K562 (cell line): ENCODE measurements at regions not wholly inside any gene's neighbourhood (a gene's known extent, or its start where the extent isn't known, plus 50 kb on each side); places are given as distances from the start of the nearest gene placed in this dataset.
A peak's percentile ranks its signal among the peaks of the same experiment; 100 is the strongest.

ENCODE experiments used
- BRF2 ChIP-seq: IDR thresholded peaks from 3 replicates; pipeline ENCODE4 v1.6.1; 2011; ENCODE audit warnings: borderline replicate concordance, mild to moderate bottlenecking; ENCODE audit not compliant: insufficient read length, insufficient read depth
- CUX1 ChIP-seq: fragments of 200-800 bp; sonication (Bioruptor generic); IDR thresholded peaks from 2 replicates; pipeline ENCODE4 v1.6.1; 2016; ENCODE audit warnings: missing genetic modification characterization, missing compliant biosample characterization
- E2F1 ChIP-seq: sonication (generic); formaldehyde crosslinking; IDR thresholded peaks from 2 replicates; pipeline ENCODE4 v1.8.1; 2023; ENCODE audit warnings: mild to moderate bottlenecking, missing genetic modification reagents, moderate library complexity
- FOSL1 ChIP-seq: fragments of 200-800 bp; sonication (Bioruptor generic); conservative IDR thresholded peaks from 2 replicates; pipeline ENCODE4 v1.6.1; 2016; ENCODE audit warnings: missing genetic modification characterization, missing compliant biosample characterization
- HNRNPLL ChIP-seq: fragments of 200-400 bp; formaldehyde crosslinking; IDR thresholded peaks from 2 replicates; pipeline ENCODE4 v1.6.1; 2017; ENCODE audit warnings: low read length, low read depth, mild to moderate bottlenecking; ENCODE audit not compliant: poor library complexity, severe bottlenecking
- JUN ChIP-seq, 2 experiments: sonication (generic) in 1 of 2; formaldehyde crosslinking in 1 of 2; IDR thresholded peaks; 2 replicates each; pipeline versions ENCODE4 v1.6.1 to v1.8.0; 2012 to 2022; ENCODE audit warnings: borderline replicate concordance in 2 of 2, mild to moderate bottlenecking in 2 of 2, improper control_type of control experiment in 1 of 2, low read depth in 1 of 2, low read length in 1 of 2, missing genetic modification reagents in 1 of 2
- MAFF ChIP-seq: IDR thresholded peaks from 2 replicates; pipeline ENCODE4 v1.6.1; 2012; ENCODE audit warnings: low read length, improper control_type of control experiment
- MCM5 ChIP-seq: fragments of 450-650 bp; IDR thresholded peaks from 2 replicates; pipeline ENCODE4 v1.6.1; 2016; ENCODE audit warnings: low read depth
- NFATC3 ChIP-seq: fragments of 450-650 bp; IDR thresholded peaks from 2 replicates; pipeline ENCODE4 v1.6.1; 2017; ENCODE audit warnings: mild to moderate bottlenecking
- PCBP2 ChIP-seq: fragments of 200-400 bp; formaldehyde crosslinking; IDR thresholded peaks from 2 replicates; pipeline ENCODE4 v1.6.1; 2018; ENCODE audit warnings: low read length, low read depth, mild to moderate bottlenecking, moderate library complexity; ENCODE audit not compliant: poor library complexity, severe bottlenecking
- PHTF2 ChIP-seq: fragments of 250-450 bp; sonication (Bioruptor Pico); IDR thresholded peaks from 2 replicates; pipeline ENCODE4 v1.5.0; 2021; ENCODE audit warnings: mild to moderate bottlenecking
- POU5F1 ChIP-seq: fragments of 150-350 bp; IDR thresholded peaks from 2 replicates; pipeline ENCODE4 v1.6.1; 2014; ENCODE audit warnings: borderline replicate concordance, low read length, low read depth, mild to moderate bottlenecking; ENCODE audit not compliant: partially characterized antibody
- RCOR1 ChIP-seq, 2 experiments: IDR thresholded peaks; 2 replicates each; pipeline ENCODE4 v1.6.1; 2012; ENCODE audit warnings: low read depth in 2 of 2, low read length in 2 of 2, borderline replicate concordance in 1 of 2, improper control_type of control experiment in 1 of 2
- RHOXF2B ChIP-seq: fragments of 250-450 bp; sonication (Bioruptor Pico); conservative IDR thresholded peaks from 2 replicates; pipeline ENCODE4 v1.5.1; 2021
- SIX5 ChIP-seq, 2 experiments: IDR thresholded peaks; 2 replicates each; pipeline ENCODE4 v1.6.1; 2011; ENCODE audit warnings: low read length in 2 of 2, borderline replicate concordance in 1 of 2, low read depth in 1 of 2, mild to moderate bottlenecking in 1 of 2, moderate library complexity in 1 of 2; ENCODE audit not compliant: insufficient read depth in 1 of 2
- SMAD4 ChIP-seq: fragments of 250-450 bp; sonication (Bioruptor Pico); conservative IDR thresholded peaks from 2 replicates; pipeline ENCODE4 v1.8.0; 2021; ENCODE audit warnings: inconsistent platforms, mild to moderate bottlenecking, moderate library complexity
- TCF7 ChIP-seq: sonication (generic); IDR thresholded peaks from 2 replicates; pipeline ENCODE4 v1.6.1; 2016; ENCODE audit warnings: antibody characterized with exemption, borderline replicate concordance
- ZFP1 ChIP-seq: fragments of 450-650 bp; formaldehyde crosslinking; IDR thresholded peaks from 2 replicates; pipeline ENCODE4 v1.4.0; 2020; ENCODE audit warnings: mild to moderate bottlenecking, mixed read lengths
- ZNF146 ChIP-seq: IDR thresholded peaks from one replicate; pipeline ENCODE4 v1.6.1; 2018; ENCODE audit warnings: missing compliant biosample characterization; ENCODE audit not compliant: unreplicated experiment
- ZNF23 ChIP-seq: fragments of 250-450 bp; sonication (Bioruptor Pico); IDR thresholded peaks from 2 replicates; pipeline ENCODE4 v1.4.0; 2020; ENCODE audit warnings: mild to moderate bottlenecking
- ZNF239 ChIP-seq: fragments of 250-450 bp; sonication (Bioruptor Pico); IDR thresholded peaks from 2 replicates; pipeline ENCODE4 v1.4.0; 2020; ENCODE audit warnings: mild to moderate bottlenecking
- ZNF253 ChIP-seq: fragments of 250-450 bp; sonication (Bioruptor Pico); conservative IDR thresholded peaks from 2 replicates; pipeline ENCODE4 v1.6.1; 2021; ENCODE audit warnings: mild to moderate bottlenecking
- ZNF780A ChIP-seq: fragments of 250-450 bp; sonication (Bioruptor Pico); IDR thresholded peaks from 2 replicates; pipeline ENCODE4 v1.5.0; 2021; ENCODE audit warnings: mild to moderate bottlenecking

- no peak for TF ChIP-seq SIX5 (IDR thresholded peaks at IDR 0.05; ENCODE audit: borderline replicate concordance in 1 of 2, insufficient read depth in 1 of 2, low read depth in 1 of 2, low read length in 2 of 2)
- no peak for TF ChIP-seq ZFP1 (CRISPR knock-in tag)
- no peak for TF ChIP-seq ZNF146 (CRISPR knock-in tag)
- TF ChIP-seq ZNF23, result no peak
- TF ChIP-seq HNRNPLL, result no peak
- no peak for TF ChIP-seq RHOXF2B (CRISPR knock-in tag)
- peak; percentile 83 for TF ChIP-seq FOSL1 (tag)
- TF ChIP-seq ZNF239 (CRISPR knock-in tag), result no peak
- TF ChIP-seq PHTF2 (CRISPR knock-in tag), result no peak
- no peak for TF ChIP-seq PCBP2
- TF ChIP-seq E2F1 (CRISPR knock-in tag), result no peak
- TF ChIP-seq JUN (IDR thresholded peaks at IDR 0.05; ENCODE audit: borderline replicate concordance, low read depth, low read length), result peak; percentile 53; the same call in 1 of the 2 replicates
- TF ChIP-seq JUN (CRISPR knock-in tag; IDR thresholded peaks at IDR 0.05; ENCODE audit: borderline replicate concordance), result no peak
- no peak for TF ChIP-seq POU5F1
- TF ChIP-seq ZNF253 (CRISPR knock-in tag), result no peak
- no peak for TF ChIP-seq MCM5
- TF ChIP-seq MAFF, result peak; percentile 16; the same call in 1 of the 2 replicates
- TF ChIP-seq TCF7, result no peak
- TF ChIP-seq BRF2, result no peak
- no peak for TF ChIP-seq NFATC3
- no peak for TF ChIP-seq CUX1 (CRISPR knock-in tag)
- TF ChIP-seq RCOR1 (IDR thresholded peaks at IDR 0.05; ENCODE audit: borderline replicate concordance in 1 of 2, low read depth in 2 of 2, low read length in 2 of 2), result peak in 1 of 2 experiments; percentile 8; a peak in 1 of 4 replicates
- TF ChIP-seq ZNF780A, result no peak
- no peak for TF ChIP-seq SMAD4 (CRISPR knock-in tag)
Measured at GRCh38 chr10:21184216-21184615, 287.1 kb upstream of the NEBL start (continued).
